EL (cell line): ENCODE measurements at regions not wholly inside any gene's neighbourhood (a gene's known extent, or its start where the extent isn't known, plus 50 kb on each side); places are given as distances from the start of the nearest gene placed in this dataset.

Experiments used
- DNase-seq: peaks from one replicate; pipeline ENCODE4 v3.0.0-alpha.2; 2016

GRCh38 chr12:75786070-75786469 is 245.5 kb downstream of the PHLDA1 start:
- DNase-seq: no peak

- DNase-seq: peak; percentile 30
These were observed 247.0 kb downstream of the PHLDA1 start for GRCh38 chr12:75784591-75784990.

GRCh38 chr12:75783093-75783877 is 248.3 kb downstream of the PHLDA1 start:
- peak; percentile 13 for DNase-seq

DNA sequence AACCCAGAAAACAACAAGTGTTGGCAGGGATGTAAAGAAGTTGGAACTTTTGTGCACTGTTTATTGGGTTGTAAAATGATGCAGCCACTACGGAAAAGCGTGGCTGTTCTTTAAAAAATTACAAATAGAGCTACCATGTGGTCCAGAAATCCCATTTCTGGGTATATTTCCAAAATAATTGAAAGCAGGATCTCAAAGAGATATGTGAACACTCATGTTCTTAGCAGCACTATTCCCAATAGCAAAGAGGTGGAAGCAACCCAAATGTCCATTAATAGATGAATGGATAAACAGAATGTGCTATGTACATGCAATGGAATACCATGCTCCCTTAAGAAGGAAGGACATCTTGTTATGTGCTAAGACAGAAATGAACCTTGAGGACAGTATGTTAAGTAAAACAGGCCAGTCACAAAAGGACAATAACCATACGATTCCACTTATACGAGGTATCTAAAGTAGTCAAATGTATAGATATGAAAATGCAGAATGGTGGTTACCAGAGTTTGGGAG is 249.5 kb downstream of the PHLDA1 start:
- DNase-seq: no peak

DNA sequence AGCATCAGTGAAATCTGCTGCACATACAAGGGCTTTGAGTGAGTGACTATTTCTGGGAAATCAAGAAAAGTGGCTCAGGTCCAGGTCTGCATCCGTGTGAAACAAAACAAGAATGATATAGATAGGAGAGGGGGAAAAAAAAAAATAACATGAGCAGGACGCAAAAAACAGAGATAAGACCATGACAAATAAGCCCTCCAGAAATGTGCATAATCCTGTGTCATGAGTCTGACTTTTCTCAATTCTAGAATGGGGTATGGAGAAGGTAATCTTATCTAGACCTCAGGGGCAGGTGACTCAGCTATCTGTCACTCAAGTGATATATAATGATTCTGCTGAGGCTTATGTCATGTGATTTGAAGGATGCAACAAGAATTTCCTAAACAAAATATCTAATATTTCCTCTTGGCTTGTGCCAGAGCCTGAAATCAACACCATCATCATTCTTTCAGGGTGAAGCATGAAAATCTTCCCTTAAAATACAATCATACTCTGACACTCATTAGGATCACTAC is 250.0 kb downstream of the PHLDA1 start:
- DNase-seq: peak; percentile 72

DNA sequence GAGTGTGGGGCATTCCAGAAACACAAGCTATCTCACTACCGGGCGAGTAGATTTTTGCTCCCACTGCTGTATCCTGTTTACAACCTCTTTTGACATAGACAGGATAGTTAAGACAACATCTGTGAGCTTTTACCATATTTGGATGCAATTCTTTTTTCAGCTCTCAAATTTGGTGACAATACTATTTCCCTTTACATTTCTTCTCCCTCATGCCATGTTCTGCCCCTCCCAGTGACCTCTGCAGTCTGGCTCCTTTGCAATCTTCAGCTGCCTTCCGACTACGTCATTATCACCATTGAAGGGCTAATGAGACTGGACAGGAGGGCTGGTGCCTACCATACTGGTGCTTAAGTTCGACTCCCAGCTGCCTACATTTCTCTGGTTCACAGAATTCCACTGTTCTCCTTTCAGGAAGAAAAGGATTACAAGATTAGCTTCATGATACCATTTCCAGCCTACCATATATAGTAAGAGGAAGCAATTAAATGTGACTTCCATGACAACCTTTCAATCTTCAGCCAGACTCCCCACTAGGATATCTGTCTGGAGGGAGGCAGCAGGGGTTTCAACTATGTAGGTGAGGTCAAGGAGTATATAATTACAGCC is 251.6 kb downstream of the PHLDA1 start:
- no peak for DNase-seq

DNA sequence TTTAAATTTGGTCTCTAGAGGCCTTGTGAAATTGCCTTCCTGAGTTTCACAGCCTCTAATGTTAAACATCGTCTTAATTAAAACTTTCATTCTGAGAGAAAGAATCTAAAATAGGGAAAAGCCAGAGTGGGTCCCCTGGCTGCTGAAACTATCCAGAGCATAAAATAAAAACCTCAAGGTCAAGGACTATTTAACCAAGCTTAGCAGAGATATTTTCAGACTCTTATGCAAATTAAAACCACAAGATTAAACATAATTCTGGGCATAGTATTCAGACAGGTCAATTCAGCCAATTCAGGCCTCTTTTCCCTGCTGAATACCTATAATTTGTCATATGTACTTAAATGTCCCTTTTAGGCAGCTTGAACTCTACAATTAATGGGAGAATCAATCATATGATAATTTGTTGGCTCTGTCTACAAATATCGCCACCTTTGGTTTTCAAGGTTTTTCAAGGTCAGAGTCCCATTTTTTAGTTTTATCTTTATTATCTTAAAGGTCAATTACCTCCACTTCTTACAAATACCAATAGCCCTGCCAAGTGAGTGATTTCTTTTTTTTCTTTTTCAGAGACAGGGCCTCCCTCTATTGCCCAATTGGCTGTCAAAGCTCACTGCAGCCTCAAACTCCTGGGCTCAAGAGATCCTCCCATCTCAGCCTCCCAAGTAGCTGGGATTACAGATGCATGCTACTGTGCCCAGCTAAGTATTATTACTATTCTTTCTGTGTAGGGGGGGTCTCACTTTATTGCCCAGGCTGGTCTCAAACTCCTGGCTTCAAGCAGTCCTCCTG is 257.1 kb downstream of the PHLDA1 start:
- DNase-seq: no peak

DNA sequence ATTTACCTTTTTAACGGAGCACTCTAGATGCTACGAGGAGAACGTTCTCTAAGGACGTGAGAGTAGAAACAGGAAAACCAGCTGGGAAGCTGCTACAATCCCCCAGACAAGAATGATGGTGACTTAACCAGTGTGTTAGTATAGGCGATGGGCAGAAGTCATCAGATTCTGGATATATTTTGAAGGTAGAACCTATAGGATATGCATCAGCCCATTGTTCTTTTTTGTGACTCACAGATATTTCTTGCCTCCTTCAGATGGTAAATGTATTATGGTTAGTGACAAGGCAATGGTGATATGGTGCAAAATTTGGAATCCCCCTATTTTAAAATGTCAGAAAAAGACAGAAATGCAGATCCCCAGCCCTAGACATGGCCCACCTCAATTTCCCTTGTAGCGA is 258.2 kb downstream of the PHLDA1 start:
- no peak for DNase-seq

DNA sequence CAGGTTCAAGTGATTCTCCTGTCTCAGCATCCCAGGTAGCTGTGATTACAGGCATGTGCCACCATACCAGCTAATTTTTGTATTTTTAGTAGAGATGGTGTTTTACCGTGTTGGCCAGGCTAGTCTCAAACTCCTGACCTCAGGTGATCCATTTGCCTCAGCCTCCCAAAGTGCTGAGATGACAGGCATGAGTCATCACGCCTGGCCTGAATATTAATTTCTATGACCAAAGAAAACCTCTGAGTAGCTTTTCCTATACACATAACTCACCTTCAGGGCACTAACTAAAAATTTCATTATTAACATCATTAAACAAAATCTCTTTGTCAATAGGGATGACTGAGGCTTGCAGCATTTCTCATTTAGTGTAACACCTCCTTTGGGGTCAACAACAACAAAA is 259.6 kb upstream of the KRR1 start:
- DNase-seq: no peak

DNA sequence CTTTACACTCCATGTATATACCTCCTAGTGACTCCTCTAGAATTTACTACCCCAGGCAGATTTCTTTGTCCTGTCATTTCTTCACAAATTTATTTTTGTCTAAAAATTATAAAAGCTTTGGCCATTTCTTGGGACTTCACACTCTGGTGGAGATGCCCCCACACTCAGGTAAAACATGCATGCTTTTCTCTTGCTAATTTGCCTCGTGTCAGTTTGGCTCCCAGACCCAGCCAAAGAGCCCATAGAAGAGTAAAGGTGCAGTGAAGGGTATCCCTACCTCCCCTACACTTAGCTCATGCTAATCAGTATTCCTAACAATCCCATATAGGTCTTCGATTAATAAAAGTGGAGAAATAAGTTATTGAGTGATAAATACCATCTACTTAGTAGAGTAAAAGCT is 256.5 kb upstream of the KRR1 start:
- no peak for DNase-seq

DNA sequence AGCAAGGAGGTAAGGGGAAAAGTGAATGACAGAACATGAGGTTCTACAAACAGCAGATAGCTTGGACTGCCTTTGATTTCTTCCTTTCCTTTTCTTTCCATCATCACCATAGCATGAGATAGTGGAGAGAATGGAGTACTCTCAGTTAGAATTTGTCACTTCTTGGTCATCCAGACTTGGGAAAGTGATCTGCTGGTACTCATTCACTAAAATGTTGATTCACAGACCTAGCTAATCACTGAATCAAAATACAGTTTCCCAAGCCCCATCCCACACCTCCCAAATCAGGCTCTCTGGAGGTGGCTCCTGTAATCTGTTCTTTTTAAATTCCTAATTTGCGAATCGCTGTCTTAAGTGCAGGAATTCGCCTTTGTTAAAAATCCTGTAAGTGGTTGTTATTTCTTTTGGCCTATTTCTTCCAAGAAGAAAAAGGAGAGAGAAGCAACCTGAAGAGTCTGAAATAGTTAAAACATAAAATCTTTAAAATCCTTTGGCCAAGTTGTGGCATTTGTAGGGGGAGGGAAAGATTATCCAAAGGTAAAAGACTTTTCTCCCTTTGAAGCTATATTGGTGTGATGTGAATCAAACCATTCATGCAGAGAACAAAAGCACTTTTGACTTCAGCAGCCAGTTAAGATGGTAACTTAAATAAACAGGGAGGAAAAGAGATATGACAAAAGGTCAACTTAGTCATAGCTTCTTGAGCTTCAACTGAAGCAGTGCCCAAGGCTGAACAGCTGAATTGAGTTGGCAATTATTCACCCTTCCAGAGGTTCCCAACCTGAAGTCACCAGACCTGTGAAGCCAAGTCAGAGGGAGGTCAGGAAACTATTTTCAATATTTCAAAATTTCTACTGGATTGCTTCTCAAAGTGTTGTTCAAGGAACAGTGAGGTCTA is 255.1 kb upstream of the KRR1 start:
- peak; percentile 72 for DNase-seq

DNA sequence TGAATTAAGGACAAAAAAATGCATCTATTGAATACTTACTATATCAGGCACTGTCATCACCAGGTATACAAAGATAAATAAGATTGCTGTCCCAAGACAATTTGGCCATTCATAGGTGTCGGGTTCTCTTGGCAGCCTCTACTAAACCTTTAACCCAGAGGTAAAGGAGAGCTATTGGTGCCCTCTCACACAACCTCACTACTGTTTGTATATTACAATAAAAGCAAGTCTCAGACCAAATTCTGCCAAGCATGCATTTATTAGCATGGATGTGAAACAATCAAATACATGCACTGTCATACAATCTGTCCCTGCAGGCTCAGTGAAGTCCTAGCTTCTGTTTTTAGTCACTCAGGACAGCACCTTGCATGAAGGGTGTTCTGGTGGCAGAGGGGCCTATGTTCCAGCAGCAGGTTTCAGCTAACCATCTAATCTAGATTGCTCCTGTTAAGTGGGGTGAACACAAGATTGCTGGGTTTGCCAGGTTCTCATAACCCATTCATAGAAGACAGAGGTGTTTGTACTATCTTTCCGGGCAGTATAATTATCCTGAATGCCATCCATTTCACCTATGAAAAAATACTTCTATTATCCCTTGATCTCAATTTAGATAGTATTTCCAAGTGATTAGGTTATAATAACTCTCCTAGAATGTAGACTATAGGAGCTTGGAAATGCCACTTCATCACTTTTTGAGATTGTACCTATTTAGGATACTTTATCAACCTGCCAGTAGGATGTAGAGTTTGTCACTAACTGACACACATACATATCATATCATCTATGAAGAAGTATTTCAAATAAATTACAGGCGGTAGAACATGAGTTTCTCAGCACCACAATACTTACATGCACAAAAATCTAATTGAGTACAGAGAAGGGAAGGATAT is 254.0 kb upstream of the KRR1 start:
- DNase-seq: no peak

GRCh38 chr12:75764091-75764841 is 252.9 kb upstream of the KRR1 start:
- DNase-seq: no peak

DNA sequence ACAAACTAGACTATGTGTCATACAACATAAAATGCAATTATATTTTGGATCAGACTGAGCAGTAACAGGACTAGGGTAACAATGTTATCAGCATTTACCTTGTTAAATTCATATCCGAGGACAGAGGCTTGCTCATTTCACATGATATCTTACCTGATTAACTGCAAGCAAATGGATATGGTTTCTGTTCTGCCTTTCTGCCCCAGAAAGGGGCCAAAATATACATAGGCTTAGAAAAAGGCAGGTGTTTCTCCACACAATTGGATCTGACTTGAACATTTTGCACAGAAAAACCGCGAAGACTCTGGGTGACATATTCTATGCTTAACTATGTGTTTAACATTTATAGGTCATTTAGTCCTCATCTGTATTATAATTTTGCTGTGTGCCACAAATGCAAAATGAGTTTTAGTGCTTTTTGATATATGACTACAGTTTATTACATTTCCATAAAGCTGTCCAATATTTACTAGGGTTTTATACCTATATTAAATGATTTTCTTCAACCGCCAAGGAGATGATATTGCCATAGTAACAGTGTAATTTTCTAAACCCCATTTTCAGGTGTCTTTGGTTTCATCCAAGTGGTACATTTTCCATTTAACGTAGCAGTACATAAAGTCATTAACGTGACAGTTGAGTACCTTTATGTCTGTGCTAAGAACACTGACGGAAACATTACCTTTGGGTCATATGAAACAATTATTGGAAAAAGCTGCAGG is 249.3 kb upstream of the KRR1 start:
- DNase-seq: no peak

DNA sequence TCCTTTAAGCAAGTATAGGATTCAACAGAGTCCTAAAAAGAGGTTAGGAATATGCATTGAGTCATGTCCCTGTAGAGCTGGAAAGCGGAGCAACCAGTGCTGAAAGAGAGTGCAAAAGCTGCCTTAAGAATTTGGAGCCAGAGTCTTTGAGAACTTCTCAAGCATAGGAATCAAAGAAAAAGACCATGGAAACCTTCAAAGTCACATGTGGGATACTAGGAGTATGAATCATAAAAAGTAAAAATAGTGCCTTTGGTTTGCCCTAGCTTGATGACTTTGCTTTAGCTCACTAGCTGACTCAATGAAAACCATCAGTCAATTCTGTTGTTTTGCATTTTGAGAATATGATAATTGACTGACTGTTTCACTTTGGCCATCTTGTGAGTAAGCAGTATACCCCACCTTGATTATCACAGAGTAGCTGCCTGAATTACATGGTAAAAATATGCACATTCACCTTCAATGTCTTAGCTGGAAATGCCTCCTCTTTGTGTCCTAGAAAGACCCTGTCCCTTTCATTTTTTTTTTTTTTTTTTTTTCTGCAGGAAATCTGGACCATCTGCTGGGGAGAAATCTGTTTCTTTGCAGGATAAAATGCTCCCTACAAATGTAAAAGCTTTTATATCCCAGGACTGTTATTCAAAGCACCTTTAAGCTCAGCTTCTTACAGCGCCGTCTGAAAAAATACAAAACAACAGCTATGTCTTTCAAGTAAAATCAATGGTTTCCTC is 248.6 kb upstream of the KRR1 start:
- DNase-seq: peak; percentile 63

DNA sequence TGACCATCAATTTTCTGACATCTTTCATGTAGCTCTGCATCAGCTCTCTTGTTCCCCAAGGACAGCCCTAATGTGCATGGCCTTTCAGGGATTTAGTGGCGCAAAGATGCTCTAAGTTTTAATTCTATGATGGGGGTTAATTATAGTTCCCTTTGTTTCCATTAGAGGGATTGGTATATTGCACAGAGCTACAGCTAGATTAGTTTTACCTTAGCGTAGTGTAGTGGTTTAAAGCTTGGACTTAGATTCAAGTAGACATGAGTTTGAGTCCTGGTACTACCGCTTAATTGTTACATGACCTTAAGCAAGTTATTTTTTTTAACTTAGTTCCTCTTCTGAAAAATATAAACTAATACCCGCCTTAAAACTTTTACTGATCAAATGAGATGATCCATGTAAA is 247.8 kb upstream of the KRR1 start:
- DNase-seq: no peak

GRCh38 chr12:75756771-75757170 is 245.4 kb upstream of the KRR1 start:
- DNase-seq: no peak

DNA sequence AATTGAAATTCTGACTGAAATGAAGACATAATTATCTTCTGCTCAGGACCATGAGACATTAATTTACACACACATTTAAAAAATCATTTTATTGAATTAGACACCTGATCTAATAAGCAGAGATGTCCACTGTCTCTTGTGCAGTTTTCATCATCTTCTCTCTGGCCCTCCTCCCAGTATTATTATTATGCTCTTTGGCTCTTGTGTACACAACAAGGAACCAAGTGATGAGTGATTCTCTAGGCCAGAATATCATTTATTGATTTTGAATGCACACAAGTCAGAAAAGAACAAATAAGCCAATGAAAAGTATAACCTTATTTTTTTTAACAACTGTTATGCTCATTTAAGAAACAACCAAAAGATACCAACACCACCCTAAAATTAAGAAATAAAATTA is 244.7 kb upstream of the KRR1 start:
- no peak for DNase-seq

DNA sequence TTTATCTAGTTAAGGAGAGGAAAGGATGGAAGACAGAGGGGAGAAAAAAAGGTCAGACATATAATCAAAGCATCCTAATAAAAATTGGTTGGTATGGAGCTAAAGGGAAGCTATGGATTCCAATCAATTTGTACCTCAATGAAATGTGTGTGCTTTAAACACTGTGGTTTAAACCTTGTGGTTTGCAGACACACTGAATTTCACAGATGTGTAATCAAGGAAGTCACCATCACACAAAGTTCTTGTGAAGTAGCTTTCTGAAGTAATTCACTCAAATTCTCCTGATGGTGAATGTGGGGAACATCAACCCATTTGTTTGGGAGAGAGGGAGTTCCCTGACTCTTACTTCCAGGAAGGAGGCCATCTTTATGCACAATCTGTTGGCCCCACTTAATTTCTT is 243.3 kb upstream of the KRR1 start:
- no peak for DNase-seq
